Lower lobe of right lung (tissue), 2 donors: ENCODE measurements at regions not wholly inside any gene's neighbourhood (a gene's known extent, or its start where the extent isn't known, plus 50 kb on each side); places are given as distances from the start of the nearest gene placed in this dataset.

ENCODE experiments used
- ATAC-seq, 2 donors: fragments of 200-7000 bp; cut with Tn5 transposase; one replicate each; pipeline ENCODE4 v1.9.1; 2020 to 2022; ENCODE audit warnings: mild to moderate bottlenecking in 2 of 2, moderate library complexity in 2 of 2
- DNase-seq: peaks from one replicate; pipeline ENCODE4 v3.0.0-alpha.2; 2020
- H3K27ac ChIP-seq: fragments of 200-600 bp; one replicate; pipeline ENCODE4 v1.8.0; 2022
- H3K27me3 ChIP-seq: fragments of 200-600 bp; one replicate; pipeline ENCODE4 v1.8.0; 2022; ENCODE audit warnings: low read depth
- H3K36me3 ChIP-seq: fragments of 200-600 bp; one replicate; pipeline ENCODE4 v1.8.0; 2022; ENCODE audit warnings: mild to moderate bottlenecking
- H3K4me1 ChIP-seq: fragments of 200-600 bp; one replicate; pipeline ENCODE4 v1.8.0; 2022
- H3K4me3 ChIP-seq: fragments of 200-600 bp; one replicate; pipeline ENCODE4 v1.8.0; 2022; ENCODE audit warnings: mild to moderate bottlenecking
- H3K9me3 ChIP-seq: fragments of 200-600 bp; one replicate; pipeline ENCODE4 v1.8.0; 2022
- intact Hi-C: fragments of 100-400 bp; cut with DNase I; formaldehyde crosslinking; loops from one replicate; pipeline ENCODE4 v1.11.0; 2022
- TF ChIP-seq, protein P1 (sequence below): fragments of 200-600 bp; IDR thresholded peaks from one replicate; pipeline ENCODE4 v1.8.0; 2022; ENCODE audit warnings: antibody characterized with exemption, mild to moderate bottlenecking
- donor health status: DM: no; HTN: yes; CAD: no; lungs with severe emphysema.

DNA sequence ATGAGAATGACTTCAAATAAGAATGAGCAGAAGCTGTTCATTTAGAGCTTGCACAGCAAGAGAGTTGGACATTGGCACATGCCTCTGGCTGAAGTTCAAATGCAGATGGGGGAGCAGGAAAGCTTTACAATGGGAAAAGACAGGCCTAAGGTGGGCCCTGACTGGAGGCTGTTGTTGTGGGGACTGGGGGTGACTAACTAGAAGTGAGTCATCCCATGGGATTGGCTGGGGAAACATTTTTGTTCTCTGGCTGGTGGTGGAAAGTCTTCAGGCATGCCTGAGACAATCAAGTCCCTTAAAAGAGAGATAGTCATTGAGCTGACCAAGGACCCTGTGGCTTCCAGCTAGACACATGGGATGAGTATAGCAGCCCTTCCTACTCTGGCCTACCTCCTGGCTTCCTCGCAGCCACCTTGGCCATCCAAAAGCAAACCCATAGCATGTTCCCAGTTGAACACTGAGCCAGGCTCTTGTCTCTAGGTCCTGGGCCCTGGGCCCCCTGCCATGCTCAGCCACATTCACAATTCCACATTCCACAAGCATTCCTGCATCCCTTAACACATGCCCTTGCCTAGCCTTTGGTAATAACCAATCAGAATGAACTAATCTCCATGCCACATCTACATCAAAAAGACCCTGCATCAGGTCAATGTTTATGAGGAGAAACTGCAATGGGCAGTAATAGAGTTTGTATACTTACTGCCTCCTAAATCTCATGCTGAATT lies 873.4 kb downstream of the NLGN4Y start:
- no peak for ATAC-seq
- intact Hi-C loops = no loop called here

DNA sequence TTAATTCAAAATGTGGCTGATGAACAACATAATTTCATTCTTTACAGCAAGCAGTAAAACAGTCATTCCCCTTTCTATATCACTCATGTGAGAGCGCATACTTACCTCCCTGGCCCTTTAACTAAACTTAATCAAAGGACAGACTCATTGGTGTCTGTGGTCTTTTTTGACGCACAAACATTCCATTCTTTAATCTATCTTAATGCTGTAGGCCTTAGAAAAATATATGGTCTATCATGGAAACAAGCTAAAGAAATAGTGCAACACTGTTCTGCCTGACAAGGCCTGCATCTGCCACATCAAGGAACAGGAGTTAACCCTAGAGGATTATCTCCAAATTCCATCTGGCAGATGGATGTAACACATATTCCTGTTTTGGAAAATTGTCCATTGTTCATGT lies 878.1 kb downstream of the NLGN4Y start:
- no peak for DNase-seq
- TF ChIP-seq, protein P1, sequence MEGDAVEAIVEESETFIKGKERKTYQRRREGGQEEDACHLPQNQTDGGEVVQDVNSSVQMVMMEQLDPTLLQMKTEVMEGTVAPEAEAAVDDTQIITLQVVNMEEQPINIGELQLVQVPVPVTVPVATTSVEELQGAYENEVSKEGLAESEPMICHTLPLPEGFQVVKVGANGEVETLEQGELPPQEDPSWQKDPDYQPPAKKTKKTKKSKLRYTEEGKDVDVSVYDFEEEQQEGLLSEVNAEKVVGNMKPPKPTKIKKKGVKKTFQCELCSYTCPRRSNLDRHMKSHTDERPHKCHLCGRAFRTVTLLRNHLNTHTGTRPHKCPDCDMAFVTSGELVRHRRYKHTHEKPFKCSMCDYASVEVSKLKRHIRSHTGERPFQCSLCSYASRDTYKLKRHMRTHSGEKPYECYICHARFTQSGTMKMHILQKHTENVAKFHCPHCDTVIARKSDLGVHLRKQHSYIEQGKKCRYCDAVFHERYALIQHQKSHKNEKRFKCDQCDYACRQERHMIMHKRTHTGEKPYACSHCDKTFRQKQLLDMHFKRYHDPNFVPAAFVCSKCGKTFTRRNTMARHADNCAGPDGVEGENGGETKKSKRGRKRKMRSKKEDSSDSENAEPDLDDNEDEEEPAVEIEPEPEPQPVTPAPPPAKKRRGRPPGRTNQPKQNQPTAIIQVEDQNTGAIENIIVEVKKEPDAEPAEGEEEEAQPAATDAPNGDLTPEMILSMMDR = no peak
- H3K27me3 ChIP-seq = no peaks in the 10 kb centered on the region
- no peaks in the 10 kb centered on the region for H3K9me3 ChIP-seq
- no peak overlapping the region for H3K27ac ChIP-seq
- H3K4me1 ChIP-seq = no peaks in the 10 kb centered on the region
- no peak overlapping the region for H3K4me3 ChIP-seq
- H3K36me3 ChIP-seq = no peaks in the 10 kb centered on the region
- ATAC-seq = no peak
- intact Hi-C loops = no loop called here

More for the DNA sequence above, 873.4 kb downstream of the NLGN4Y start:
- TF ChIP-seq, protein P1 = no peak
- Histone ChIP-seq H3K9me3 (no peaks in the 10 kb centered on the region), H3K36me3 (no peaks in the 10 kb centered on the region), H3K27ac (no peak overlapping the region), H3K27me3 (no peaks in the 10 kb centered on the region), H3K4me3 (no peak overlapping the region), H3K4me1 (no peaks in the 10 kb centered on the region)
- DNase-seq = no peak

DNA sequence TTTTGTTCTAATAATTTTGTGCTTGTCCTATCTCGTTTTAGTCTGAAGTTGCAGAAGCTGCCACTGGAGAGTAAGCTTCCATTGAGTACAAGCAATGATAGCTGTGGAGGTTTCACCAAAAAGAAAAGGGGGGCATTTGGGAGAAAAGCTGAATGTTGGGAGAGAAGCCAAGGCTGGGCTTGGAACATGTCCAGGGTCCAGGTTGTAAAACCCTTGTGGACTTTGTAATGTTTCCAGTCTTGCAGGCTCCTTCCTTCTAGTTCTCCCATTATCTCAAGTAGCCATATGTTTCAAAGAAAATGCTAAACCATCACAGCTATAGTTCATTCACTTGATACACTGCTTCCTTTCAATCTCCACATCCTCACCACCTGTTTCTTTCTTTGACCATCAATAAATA lies 880.2 kb downstream of the NLGN4Y start:
- Histone ChIP-seq H3K27me3 (no peaks in the 10 kb centered on the region), H3K27ac (no peak overlapping the region), H3K9me3 (no peaks in the 10 kb centered on the region), H3K36me3 (no peaks in the 10 kb centered on the region), H3K4me1 (no peaks in the 10 kb centered on the region), H3K4me3 (no peak overlapping the region)
- DNase-seq (no peak), ATAC-seq (no peak)
- TF ChIP-seq, protein P1 = no peak
- intact Hi-C loops = no loop called here

DNA sequence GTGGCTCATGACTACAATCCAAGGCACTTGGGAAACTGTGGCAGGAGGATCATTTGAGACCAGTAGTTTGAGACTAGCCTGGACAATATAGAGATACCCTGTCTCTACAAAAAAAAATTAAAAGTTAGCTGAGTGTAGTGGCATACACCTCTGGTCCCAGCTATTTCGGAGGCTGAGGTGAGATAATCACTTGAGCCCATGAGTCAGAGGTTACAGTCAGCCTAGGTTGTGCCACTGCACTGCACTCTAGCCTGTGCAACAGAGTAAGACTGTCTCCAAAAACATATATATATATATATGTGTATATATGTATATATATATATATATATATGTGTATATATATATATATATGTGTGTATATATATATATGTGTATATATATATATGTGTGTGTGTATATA lies 890.8 kb downstream of the NLGN4Y start:
- Histone ChIP-seq H3K36me3 (no peaks in the 10 kb centered on the region), H3K27me3 (no peaks in the 10 kb centered on the region), H3K9me3 (no peaks in the 10 kb centered on the region), H3K27ac (no peak overlapping the region), H3K4me1 (no peaks in the 10 kb centered on the region), H3K4me3 (no peak overlapping the region)
- intact Hi-C loops = no loop called here
- ATAC-seq = no peak
- DNase-seq = no peak
- TF ChIP-seq, protein P1 = no peak

DNA sequence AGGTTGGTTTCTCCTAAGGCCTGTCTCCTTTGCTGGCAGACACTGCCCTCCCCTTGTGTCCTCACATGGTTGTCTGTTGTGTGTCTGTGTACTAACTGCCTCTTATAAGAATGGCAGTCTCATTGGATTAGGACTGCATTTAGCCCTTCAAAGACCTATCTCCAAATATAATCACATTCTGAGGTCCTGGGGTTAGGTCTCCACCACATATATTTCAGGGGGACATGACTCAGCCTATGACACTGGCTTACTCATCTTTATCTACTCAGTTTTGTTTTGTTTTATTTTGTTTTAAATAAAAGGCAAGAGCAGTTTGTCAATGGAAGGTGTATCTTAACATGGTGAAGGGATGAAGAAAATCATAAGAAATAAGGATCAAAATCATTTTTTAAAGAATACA lies 894.3 kb downstream of the NLGN4Y start:
- intact Hi-C loops = no loop called here
- TF ChIP-seq, protein P1 = no peak
- H3K36me3 ChIP-seq = no peaks in the 10 kb centered on the region

More for the DNA sequence above, 894.3 kb downstream of the NLGN4Y start:
- Histone ChIP-seq H3K27me3 (no peaks in the 10 kb centered on the region), H3K4me3 (no peak overlapping the region), H3K9me3 (no peaks in the 10 kb centered on the region), H3K4me1 (no peaks in the 10 kb centered on the region), H3K27ac (no peak overlapping the region)
- DNase-seq = no peak
- ATAC-seq = no peak
